HAP-1 (cell line): ENCODE measurements at regions not wholly inside any gene's neighbourhood (a gene's known extent, or its start where the extent isn't known, plus 50 kb on each side); places are given as distances from the start of the nearest gene placed in this dataset.
"Not testable (repeated sequence)": the region's sequence is repeated elsewhere in the genome, so short reads cannot be mapped to it uniquely, and the experiment has no call there.

Source experiments
- DNase-seq, 2 experiments: peaks; one replicate each; pipeline ENCODE4 v3.0.0-alpha.2; 2016 to 2020; ENCODE audit warnings: low spot score in 2 of 2
- H3K27me3 ChIP-seq: fragments of 250-450 bp; sonication (Bioruptor Pico); 2 replicates; pipeline ENCODE4 v1.5.1; 2020; ENCODE audit warnings: low read depth, mild to moderate bottlenecking, moderate library complexity
- H3K36me3 ChIP-seq: fragments of 250-450 bp; sonication (Bioruptor Pico); replicated peaks from 2 replicates; pipeline ENCODE4 v1.5.1; 2020; ENCODE audit warnings: mild to moderate bottlenecking
- H3K4me1 ChIP-seq: fragments of 250-450 bp; sonication (Bioruptor Pico); 2 replicates; pipeline ENCODE4 v1.5.1; 2020; ENCODE audit warnings: mild to moderate bottlenecking
- H3K4me3 ChIP-seq: fragments of 250-450 bp; sonication (Bioruptor Pico); 2 replicates; pipeline ENCODE4 v1.5.1; 2020; ENCODE audit warnings: mild to moderate bottlenecking, moderate library complexity
- H3K9me3 ChIP-seq: fragments of 250-450 bp; sonication (Bioruptor Pico); 2 replicates; pipeline ENCODE4 v1.5.1; 2020; ENCODE audit warnings: mild to moderate bottlenecking, moderate library complexity
- in situ Hi-C: fragments of 300-500 bp; cut with MboI; formaldehyde crosslinking; loops from 3 replicates; pipeline ENCODE4 v1.14.3; 2020; ENCODE audit warnings: low sequenced_read_pairs, inconsistent platforms, mixed read lengths

DNA sequence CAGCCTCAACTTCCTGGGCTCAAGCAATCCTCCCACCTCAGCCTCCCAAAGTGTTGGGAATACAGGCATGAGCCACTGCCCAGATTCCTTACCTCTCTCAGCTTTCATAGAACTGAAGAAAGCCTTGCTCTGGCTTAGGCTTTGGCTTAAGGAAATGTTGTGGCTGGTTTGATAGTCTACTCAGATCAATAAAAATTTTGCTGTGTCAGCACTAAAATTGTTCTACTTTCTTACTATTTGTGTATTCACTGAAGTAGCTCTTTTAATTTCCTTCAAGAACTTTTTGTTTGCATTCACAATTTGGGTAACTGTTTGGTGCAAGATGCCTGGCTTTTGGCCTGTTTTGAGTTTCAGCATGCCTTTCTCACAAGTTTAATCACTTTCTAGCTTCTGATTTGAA, 634.0 kb upstream of the FSHR start:
- H3K9me3 ChIP-seq = no peaks in the 10 kb centered on the region
- in situ Hi-C loops = no loop called here
- H3K4me1 ChIP-seq = no peaks in the 10 kb centered on the region
- no peak overlapping the region for H3K4me3 ChIP-seq
- H3K36me3 ChIP-seq = no peaks in the 10 kb centered on the region
- no peaks in the 10 kb centered on the region for H3K27me3 ChIP-seq
- DNase-seq = no peak

DNA sequence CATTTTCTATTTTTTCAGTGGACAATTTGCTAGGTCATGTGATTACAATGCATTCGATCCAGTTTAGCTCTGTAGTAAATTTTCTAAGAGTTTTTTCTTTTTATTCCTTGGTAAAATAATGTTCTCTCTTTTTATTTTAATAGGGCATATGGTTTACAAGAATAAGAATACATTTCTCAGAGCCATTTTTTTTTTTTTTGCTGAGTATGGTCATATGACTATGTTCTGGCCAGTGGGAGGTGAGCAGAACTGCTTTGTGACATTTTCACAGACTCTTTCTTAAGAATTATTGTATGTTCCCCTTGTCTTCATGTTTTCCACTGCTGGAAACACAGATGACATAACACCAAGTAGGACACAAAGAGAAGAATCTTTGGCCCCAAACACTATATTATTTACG, 626.6 kb upstream of the FSHR start:
- in situ Hi-C loops = no loop called here
- Histone ChIP-seq H3K4me3 (no peak overlapping the region), H3K9me3 (no peaks in the 10 kb centered on the region), H3K36me3 (no peaks in the 10 kb centered on the region), H3K4me1 (no peaks in the 10 kb centered on the region), H3K27me3 (no peaks in the 10 kb centered on the region)
- no peak for DNase-seq

DNA sequence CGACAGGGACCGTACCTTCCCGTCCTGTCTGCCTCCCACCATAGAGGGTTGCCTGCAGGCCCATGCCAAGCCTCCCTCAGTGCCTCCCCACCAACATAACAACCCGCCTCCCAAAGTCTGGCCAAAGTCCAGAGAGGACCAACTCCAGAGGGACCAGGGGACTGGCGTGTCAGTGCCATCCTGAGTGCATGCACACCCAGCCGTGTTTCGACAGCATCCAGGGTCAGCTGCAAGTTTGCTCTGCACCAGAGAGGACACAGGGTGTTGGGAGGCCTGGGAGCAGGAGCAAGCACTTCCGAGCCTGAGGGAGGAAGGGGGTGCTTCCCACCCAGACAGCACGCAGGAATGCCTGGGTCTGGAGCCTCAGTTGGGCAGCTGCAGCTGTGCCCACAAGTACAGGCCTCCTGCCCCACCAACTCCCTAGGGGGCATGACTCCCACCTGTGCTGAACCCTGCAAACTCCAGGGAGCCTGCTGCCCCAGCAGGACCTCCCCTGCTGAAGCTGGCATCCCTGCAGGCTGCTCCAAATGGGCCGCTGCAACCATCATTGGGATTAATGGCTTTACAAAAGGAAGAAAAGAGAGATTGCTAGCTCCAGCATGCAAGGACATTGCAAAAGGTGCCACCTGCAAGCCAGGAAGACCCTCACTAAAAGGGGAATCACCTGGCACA, 618.1 kb upstream of the FSHR start:
- no peak overlapping the region for H3K4me3 ChIP-seq
- no peaks in the 10 kb centered on the region for H3K27me3 ChIP-seq
- H3K4me1 ChIP-seq = no peaks in the 10 kb centered on the region
- DNase-seq = no peak
- in situ Hi-C loops = loop anchor here (25.0 kb wide), 1 partner anchor 715 kb away; no protein-coding TSS in a partner anchor
- no peaks in the 10 kb centered on the region; the same call in 1 of the 2 replicates for H3K36me3 ChIP-seq
- H3K9me3 ChIP-seq = no peaks in the 10 kb centered on the region

DNA sequence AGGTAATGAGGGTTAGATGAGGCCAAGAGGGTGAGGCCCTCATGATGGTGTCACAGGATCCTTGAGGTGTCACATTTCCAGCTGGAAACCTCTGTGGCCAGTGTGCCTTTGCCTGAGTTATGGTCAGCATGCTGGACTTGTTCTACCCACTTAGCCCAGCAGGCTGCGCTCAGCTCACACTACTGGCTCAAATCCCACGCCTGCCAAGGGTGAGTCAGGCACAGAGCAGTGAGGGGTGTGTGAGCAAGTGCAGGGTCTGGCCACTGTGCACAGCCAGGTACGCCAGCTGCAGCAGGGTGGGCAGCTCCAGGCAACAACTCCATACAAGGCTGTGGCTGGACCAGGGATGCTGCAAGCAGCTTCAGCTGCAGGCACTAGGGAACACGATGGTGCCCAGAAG, 616.6 kb upstream of the FSHR start:
- Histone ChIP-seq H3K4me1 (no peaks in the 10 kb centered on the region), H3K9me3 (no peaks in the 10 kb centered on the region), H3K36me3 (no peaks in the 10 kb centered on the region; the same call in 1 of the 2 replicates), H3K4me3 (no peak overlapping the region), H3K27me3 (no peaks in the 10 kb centered on the region)
- peak; percentile 34 to 78 for DNase-seq
- in situ Hi-C loops = loop anchor here (25.0 kb wide), 1 partner anchor 716 kb away; no protein-coding TSS in a partner anchor

DNA sequence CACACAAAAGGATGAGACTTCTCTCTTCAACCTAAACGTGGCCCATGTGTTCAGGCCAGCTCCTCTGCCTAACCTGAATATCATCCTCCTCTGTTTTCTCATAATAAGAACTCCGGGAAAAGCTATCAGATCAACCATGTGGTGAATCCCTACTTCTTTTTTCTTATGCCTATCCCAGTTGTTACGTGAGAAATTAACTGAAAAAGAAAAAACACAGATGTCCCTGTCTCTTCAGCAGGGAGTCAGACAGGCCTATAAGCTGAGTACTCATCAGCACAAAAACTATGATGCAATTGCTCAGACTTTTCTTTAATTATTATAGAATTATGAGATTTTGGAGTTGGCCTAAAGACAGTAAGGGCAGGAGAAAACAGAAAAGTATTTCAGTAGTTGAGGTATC, 613.0 kb upstream of the FSHR start:
- DNase-seq = no peak
- H3K27me3 ChIP-seq = no peaks in the 10 kb centered on the region
- H3K4me1 ChIP-seq = no peaks in the 10 kb centered on the region
- no peak overlapping the region for H3K4me3 ChIP-seq
- H3K9me3 ChIP-seq = no peaks in the 10 kb centered on the region
- H3K36me3 ChIP-seq = no peaks in the 10 kb centered on the region
- in situ Hi-C loops = loop anchor here (25.0 kb wide), 1 partner anchor 720 kb away; no protein-coding TSS in a partner anchor

DNA sequence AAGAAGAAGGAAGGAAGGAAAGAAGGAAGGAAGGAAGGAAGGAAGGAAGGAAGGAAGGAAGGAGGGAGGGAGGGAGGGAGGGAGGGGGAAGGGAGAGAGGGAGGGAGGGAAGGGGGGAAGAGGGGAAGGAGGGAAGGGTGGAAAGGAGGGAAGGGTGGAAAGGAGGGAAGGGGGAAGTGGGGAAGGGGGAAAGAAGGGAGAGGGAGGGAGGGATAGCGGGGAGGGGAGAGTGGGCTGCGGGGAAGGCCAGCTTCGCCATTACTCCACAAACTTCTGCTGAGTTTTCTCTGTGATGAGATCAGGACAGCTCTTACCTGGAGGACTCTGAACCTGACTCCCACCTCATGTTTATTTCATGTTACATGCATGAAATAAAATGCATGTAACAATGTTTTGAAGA, 601.5 kb upstream of the FSHR start:
- in situ Hi-C loops = loop anchor here (25.0 kb wide), 1 partner anchor 732 kb away; no protein-coding TSS in a partner anchor
- Histone ChIP-seq H3K36me3 (no peaks in the 10 kb centered on the region), H3K27me3 (no peaks in the 10 kb centered on the region), H3K4me1 (no peaks in the 10 kb centered on the region), H3K9me3 (no peaks in the 10 kb centered on the region), H3K4me3 (no peak overlapping the region)
- no peak for DNase-seq

DNA sequence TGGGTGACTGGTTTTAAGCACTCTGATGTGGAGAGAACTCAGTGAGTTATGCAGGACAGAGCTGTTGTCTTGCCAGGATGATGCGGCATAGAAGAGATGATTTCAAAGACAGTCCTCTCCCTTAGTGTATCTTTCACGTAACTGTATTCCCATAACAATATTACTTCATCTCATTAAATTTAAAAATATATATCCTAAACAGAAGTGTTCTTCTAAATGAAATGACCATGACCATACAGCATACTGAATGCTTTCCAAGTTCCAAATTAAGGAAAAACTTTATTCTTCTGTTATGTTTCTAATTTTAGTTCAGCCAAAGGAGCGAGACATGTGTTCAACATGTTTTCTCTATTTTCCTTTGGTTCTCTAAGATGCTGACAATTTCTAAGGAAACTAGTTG, 600.1 kb upstream of the FSHR start:
- in situ Hi-C loops = loop anchor here (25.0 kb wide), 1 partner anchor 733 kb away; no protein-coding TSS in a partner anchor
- DNase-seq = no peak
- no peaks in the 10 kb centered on the region for H3K36me3 ChIP-seq
- no peak overlapping the region for H3K4me3 ChIP-seq
- no peaks in the 10 kb centered on the region for H3K4me1 ChIP-seq
- no peaks in the 10 kb centered on the region for H3K27me3 ChIP-seq
- no peaks in the 10 kb centered on the region for H3K9me3 ChIP-seq

DNA sequence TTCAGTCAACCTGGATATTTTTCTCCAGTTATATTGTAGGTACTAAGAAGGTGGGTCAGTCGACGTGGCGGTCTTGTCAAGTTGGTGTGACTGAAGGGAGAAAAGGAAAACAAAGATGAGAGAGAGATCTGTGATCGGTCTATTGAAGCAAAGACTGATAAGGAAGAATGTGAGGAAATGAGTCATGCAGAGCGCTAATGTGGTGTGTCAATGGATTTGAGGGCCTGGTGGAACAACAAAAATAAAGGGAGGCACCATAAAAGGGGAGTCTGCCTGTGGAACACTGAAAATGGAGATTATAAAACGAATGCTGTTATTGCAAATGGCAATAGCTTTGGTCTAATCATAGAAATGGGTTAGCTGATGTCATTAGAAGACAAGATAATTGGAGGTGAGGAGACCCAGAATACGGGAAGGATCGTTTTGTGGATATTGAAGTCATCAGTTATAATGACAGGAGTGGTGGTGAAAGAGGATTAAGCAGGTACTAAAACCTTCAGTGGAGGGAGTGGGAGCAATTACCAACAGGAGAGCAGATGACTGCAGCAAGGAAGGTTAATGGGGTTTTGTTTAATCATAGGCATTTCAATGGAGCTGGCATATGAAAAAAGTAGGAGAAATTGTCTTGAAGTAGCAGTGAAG, 599.1 kb upstream of the FSHR start:
- no peak overlapping the region for H3K4me3 ChIP-seq
- no peaks in the 10 kb centered on the region for H3K36me3 ChIP-seq
- in situ Hi-C loops = loop anchor here (25.0 kb wide), 1 partner anchor 734 kb away; no protein-coding TSS in a partner anchor
- no peaks in the 10 kb centered on the region for H3K27me3 ChIP-seq
- DNase-seq = no peak
- H3K9me3 ChIP-seq = no peaks in the 10 kb centered on the region
- H3K4me1 ChIP-seq = no peaks in the 10 kb centered on the region

DNA sequence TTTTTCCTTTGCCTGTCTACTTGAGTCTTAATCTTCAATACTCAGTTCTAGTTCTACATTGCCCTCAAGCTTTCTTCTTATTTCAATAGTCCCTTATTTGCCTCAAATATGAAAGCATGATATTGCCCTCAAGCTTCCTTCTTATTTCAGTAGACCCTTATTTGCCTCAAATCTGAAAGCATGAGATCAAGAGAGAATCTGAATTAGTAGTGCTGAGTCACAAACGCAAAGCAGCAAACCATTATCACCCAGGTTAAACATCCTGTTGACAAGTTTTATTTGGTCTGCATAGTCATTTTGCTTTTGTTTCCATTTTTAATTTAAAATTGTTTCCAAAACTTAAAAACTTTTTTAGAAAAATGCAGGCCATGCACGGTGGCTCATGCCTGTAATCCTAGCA, 583.3 kb upstream of the FSHR start:
- Histone ChIP-seq H3K4me1 (no peaks in the 10 kb centered on the region), H3K9me3 (peaks cover 4% of the 10 kb centered on the region; the same call in 1 of the 2 replicates), H3K27me3 (no peaks in the 10 kb centered on the region), H3K36me3 (no peaks in the 10 kb centered on the region), H3K4me3 (no peak overlapping the region)
- in situ Hi-C loops = no loop called here
- DNase-seq = no peak

DNA sequence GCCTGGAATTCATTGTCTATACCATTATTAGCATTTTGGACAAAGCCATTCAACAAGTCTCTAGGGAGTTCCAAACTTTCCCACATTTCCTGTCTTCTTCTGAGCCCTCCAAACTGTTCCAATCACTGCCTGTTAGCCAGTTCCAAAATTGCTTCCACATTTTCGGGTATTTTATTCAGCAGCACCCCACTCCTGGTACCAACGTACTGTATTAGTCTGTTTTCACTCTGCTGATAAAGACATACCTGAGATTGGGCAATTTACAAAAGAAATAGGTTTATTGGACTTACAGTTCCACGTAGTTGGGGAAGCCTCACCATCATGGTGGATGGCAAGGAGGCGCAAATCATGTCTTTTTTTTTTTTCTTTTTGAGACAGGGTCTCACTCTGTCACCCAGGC, 578.6 kb upstream of the FSHR start:
- DNase-seq, H3K9me3 ChIP-seq, H3K27me3 ChIP-seq, H3K36me3 ChIP-seq, H3K4me1 ChIP-seq, H3K4me3 ChIP-seq, in situ Hi-C loops: not testable (repeated sequence)

DNA sequence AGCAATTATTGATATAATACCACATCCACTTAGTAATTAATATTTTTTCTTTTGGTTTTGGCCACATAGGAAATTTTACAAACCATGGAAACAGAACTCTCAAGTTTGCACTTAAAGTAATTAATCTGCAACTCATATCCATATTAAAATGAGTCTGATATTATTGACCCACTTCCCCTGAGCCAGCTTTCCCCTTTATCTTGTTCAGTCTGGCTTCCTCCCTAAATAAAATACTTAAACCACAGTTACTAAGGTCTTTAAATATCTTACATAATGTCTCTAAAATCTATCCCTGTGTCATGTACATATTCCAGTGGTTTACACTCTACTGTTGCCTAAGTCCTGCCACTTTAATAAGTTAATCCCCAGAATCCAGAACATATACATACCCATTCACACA, 564.9 kb upstream of the FSHR start:
- no peak overlapping the region for H3K4me3 ChIP-seq
- in situ Hi-C loops = no loop called here
- no peaks in the 10 kb centered on the region for H3K9me3 ChIP-seq
- no peaks in the 10 kb centered on the region for H3K36me3 ChIP-seq
- no peaks in the 10 kb centered on the region for H3K4me1 ChIP-seq
- DNase-seq = no peak
- no peaks in the 10 kb centered on the region for H3K27me3 ChIP-seq

DNA sequence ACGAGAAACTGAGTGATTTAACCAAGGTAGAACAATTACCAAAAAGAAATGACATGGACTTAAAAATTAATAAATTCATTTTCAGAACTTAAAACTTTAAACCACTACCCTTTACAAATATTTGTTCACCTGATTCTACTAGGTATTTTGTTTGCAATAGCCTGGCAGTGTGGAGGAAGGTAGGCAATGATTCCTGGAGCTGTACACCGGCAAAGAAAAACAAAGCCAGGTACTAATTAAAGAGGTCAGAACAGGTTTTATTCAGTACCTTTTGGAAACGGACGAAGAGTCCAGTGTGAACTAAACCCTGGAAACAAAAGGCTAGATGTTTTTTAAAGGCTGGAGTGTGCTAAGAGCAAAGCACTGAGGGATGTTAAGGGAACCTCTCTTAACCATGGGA, 561.3 kb upstream of the FSHR start:
- Histone ChIP-seq H3K9me3 (no peaks in the 10 kb centered on the region), H3K36me3 (no peaks in the 10 kb centered on the region), H3K27me3 (no peaks in the 10 kb centered on the region), H3K4me1 (no peaks in the 10 kb centered on the region), H3K4me3 (no peak overlapping the region)
- in situ Hi-C loops = no loop called here
- no peak for DNase-seq

DNA sequence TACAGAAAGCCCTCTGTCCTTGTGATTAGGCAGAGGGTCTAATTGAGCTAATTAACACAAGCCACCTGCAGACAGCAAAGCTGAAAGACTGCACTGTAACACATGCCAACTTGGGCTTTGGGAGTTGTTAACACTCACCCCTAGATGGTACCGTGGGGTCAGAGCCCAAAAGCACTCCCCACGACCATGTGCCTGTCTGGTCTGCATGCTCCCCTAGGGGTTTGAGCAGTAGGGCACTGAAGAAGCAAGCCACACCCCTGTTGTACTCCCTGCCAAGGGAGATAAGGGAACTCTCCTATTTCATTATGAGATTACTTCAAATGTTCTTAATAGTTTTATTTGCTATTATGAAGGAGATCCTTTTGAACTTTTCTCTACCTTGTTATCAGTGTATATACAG, 560.1 kb upstream of the FSHR start:
- no peak overlapping the region for H3K4me3 ChIP-seq
- H3K9me3 ChIP-seq = no peaks in the 10 kb centered on the region
- no peaks in the 10 kb centered on the region for H3K27me3 ChIP-seq
- in situ Hi-C loops = no loop called here
- H3K4me1 ChIP-seq = no peaks in the 10 kb centered on the region
- no peaks in the 10 kb centered on the region for H3K36me3 ChIP-seq
- no peak for DNase-seq

DNA sequence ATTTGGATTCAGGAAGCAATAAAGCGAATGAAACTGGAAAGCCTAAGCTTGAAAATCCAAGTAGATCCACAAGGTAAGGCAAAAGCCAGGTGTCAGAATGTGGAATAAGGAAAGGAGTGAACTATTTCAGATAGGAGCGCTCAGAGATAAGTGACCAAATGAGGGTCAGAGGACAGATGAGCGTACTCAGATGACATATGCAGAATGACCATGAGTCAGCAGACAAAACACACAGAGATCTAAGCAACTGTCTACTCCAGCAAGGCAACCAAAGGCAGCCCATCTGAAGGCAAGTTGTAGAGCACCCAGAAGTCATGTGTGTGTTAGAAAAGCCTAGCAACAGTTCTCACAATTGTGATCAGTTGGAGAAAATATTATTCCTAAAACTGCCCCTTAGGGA, 548.4 kb upstream of the FSHR start:
- Histone ChIP-seq H3K4me1 (no peaks in the 10 kb centered on the region), H3K4me3 (no peak overlapping the region), H3K9me3 (no peaks in the 10 kb centered on the region), H3K27me3 (no peaks in the 10 kb centered on the region), H3K36me3 (no peaks in the 10 kb centered on the region)
- DNase-seq = no peak
- in situ Hi-C loops = no loop called here
